HepG2 (cell line): ENCODE measurements at regions not wholly inside any gene's neighbourhood (a gene's known extent, or its start where the extent isn't known, plus 50 kb on each side); places are given as distances from the start of the nearest gene placed in this dataset.

Source experiments
- ATAC-seq: fragments of 200-7000 bp; cut with Tn5 transposase; 3 replicates; pipeline ENCODE4 v1.9.1; 2020; ENCODE audit warnings: mild to moderate bottlenecking, moderate library complexity
- BruUV-seq: library from RNA; stranded (reverse); fragments of 400-500 nt; replicated peaks from 2 replicates; lab custom pipeline; 2021; lab: Mats Ljungman, UMichigan
- CTCF ChIA-PET: fragments of 300-600 bp; formaldehyde crosslinking; extraction: SDS; loops from one replicate; lab custom pipeline; 2021; ENCODE audit warnings: low total read pairs, inconsistent platforms, low intra/inter-chr PET ratio; lab: Yijun Ruan, JAX
- POLR2A ChIA-PET: fragments of 350-600 bp; sonication (Branson Sonifier 250); formaldehyde crosslinking; loops from one replicate; lab custom pipeline; 2020; ENCODE audit warnings: antibody characterized with exemption, inconsistent platforms; lab: Yijun Ruan, JAX
- DNase-seq: peaks from one replicate; pipeline ENCODE4 v3.0.0-alpha.2; 2015; ENCODE audit warnings: low spot score
- FAIRE-seq: peaks from 3 replicates; lab custom pipeline; 2011; peaks lifted over from hg19 to GRCh38; lab: Jason Lieb, UNC
- H2AFZ ChIP-seq: one replicate; pipeline ENCODE4 v1.6.1; 2011; ENCODE audit warnings: low read length, inconsistent platforms
- H3K27ac ChIP-seq: fragments of 300-600 bp; 3 replicates; pipeline ENCODE4 v1.8.0; 2011; ENCODE audit warnings: mixed run types, mild to moderate bottlenecking, mixed read lengths, low read length, inconsistent platforms; ENCODE audit not compliant: insufficient read depth; ENCODE audit errors: extremely low read length
- H3K27me3 ChIP-seq, 2 experiments: fragments of 200-600 bp in 1 of 2; 2 replicates in 1 of 2; 3 replicates in 1 of 2; pipeline versions ENCODE4 v1.6.0 to v1.8.0; 2011; ENCODE audit warnings: low read length in 2 of 2, mild to moderate bottlenecking in 2 of 2, moderate library complexity in 2 of 2, inconsistent platforms in 1 of 2; ENCODE audit not compliant: insufficient read depth in 2 of 2, control insufficient read depth in 1 of 2
- H3K36me3 ChIP-seq, 2 experiments: fragments of 200-600 bp in 1 of 2; replicated peaks in 1 of 2; 2 replicates in 1 of 2; 3 replicates in 1 of 2; pipeline versions ENCODE4 v1.5.1 to v1.8.0; 2011; ENCODE audit warnings: low read length in 2 of 2, inconsistent platforms in 1 of 2; ENCODE audit not compliant: insufficient read depth in 2 of 2, control insufficient read depth in 1 of 2
- H3K4me1 ChIP-seq: 2 replicates; pipeline ENCODE4 v1.5.1; 2012; ENCODE audit warnings: low read length, inconsistent platforms; ENCODE audit not compliant: insufficient read depth
- H3K4me2 ChIP-seq: 2 replicates; pipeline ENCODE4 v1.6.0; 2011; ENCODE audit warnings: low read depth, low read length, inconsistent platforms
- H3K4me3 ChIP-seq, 3 experiments: fragments of 200-600 bp in 1 of 3; sonication (generic), shearing (Covaris generic) in 1 of 3; replicated peaks in 1 of 3; 2 replicates each; pipeline ENCODE4 v1.5.1; 2011 to 2016; ENCODE audit warnings: low read length in 3 of 3, inconsistent platforms in 2 of 3, low read depth in 2 of 3, mild to moderate bottlenecking in 2 of 3, control low read depth in 1 of 3, mixed read lengths in 1 of 3; ENCODE audit not compliant: insufficient read depth in 1 of 3
- H3K79me2 ChIP-seq: one replicate; pipeline ENCODE4 v1.6.1; 2011; ENCODE audit warnings: low read length, inconsistent platforms; ENCODE audit not compliant: insufficient read depth
- H3K9ac ChIP-seq: 2 replicates; pipeline ENCODE4 v1.6.0; 2011; ENCODE audit warnings: mild to moderate bottlenecking, low read depth, low read length, inconsistent platforms; ENCODE audit not compliant: insufficient read depth
- H3K9me3 ChIP-seq: 2 replicates; pipeline ENCODE4 v1.5.1; 2012; ENCODE audit warnings: mild to moderate bottlenecking, low read length
- H4K20me1 ChIP-seq: 2 replicates; pipeline ENCODE4 v1.6.0; 2011; ENCODE audit warnings: inconsistent platforms, mild to moderate bottlenecking, low read length, moderate library complexity; ENCODE audit not compliant: insufficient read depth
- ARID3A ChIP-seq: IDR thresholded peaks from 2 replicates; pipeline ENCODE4 v1.6.1; 2012; ENCODE audit warnings: low read depth, low read length, improper control_type of control experiment
- CCDC6 ChIP-seq: sonication (generic); formaldehyde crosslinking; IDR thresholded peaks from 2 replicates; pipeline ENCODE4 v1.8.1; 2022; ENCODE audit warnings: mild to moderate bottlenecking, missing genetic modification reagents, moderate library complexity
- FUBP1 ChIP-seq: sonication (generic); formaldehyde crosslinking; IDR thresholded peaks from 2 replicates; pipeline ENCODE4 v1.5.1; 2020; ENCODE audit warnings: missing genetic modification reagents, mild to moderate bottlenecking, borderline replicate concordance
- IRF2 ChIP-seq: IDR thresholded peaks from 2 replicates; pipeline ENCODE4 v1.6.1; 2018; ENCODE audit warnings: missing genetic modification reagents, missing compliant biosample characterization
- POGZ ChIP-seq: sonication (generic); formaldehyde crosslinking; IDR thresholded peaks from 2 replicates; pipeline ENCODE4 v1.4.0; 2020; ENCODE audit warnings: mild to moderate bottlenecking, missing genetic modification reagents
- ZFX ChIP-seq: sonication (generic); formaldehyde crosslinking; IDR thresholded peaks from 2 replicates; pipeline ENCODE4 v1.4.0; 2020; ENCODE audit warnings: mild to moderate bottlenecking, low read depth, missing genetic modification reagents, moderate library complexity
- WGBS: methylation state at CpG from one replicate; pipeline ENCODE4 v1.1.6; 2017; ENCODE audit warnings: low lambda C conversion rate; 5-methylcytosine and 5-hydroxymethylcytosine counted together
- in situ Hi-C: cut with HindIII; loops from 2 replicates; pipeline ENCODE4 v1.10.0; 2017; ENCODE audit warnings: low pct_unique_long_range_greater_than_20kb; ENCODE audit not compliant: extremely low pct_ligation_motif_present
- intact Hi-C: fragments of 100-400 bp; cut with micrococcal nuclease; formaldehyde crosslinking; loops from one replicate; pipeline ENCODE4 v1.10.0; 2022; ENCODE audit not compliant: unreplicated experiment

- TF ChIP-seq ZFX (CRISPR knock-in tag) = 0 out of 2 replicates have a peak, but pooled peaks have one; percentile 0
- no peak for TF ChIP-seq IRF2 (CRISPR knock-in tag)
- TF ChIP-seq CCDC6 = no peak
- TF ChIP-seq POGZ = no peak
- no peak for TF ChIP-seq FUBP1 (CRISPR knock-in tag)
- TF ChIP-seq ARID3A = no peak
- Histone ChIP-seq H4K20me1 (no peaks in the 10 kb centered on the region), H3K36me3 (no peaks in the 10 kb centered on the region), H2AFZ (no peak overlapping the region), H3K79me2 (no peaks in the 10 kb centered on the region), H3K27ac (no peak overlapping the region), H3K4me3 (no peak overlapping the region), H3K9ac (no peak overlapping the region), H3K27me3 (no peaks in the 10 kb centered on the region), H3K4me2 (no peak overlapping the region), H3K4me1 (peaks cover 55% of the 10 kb centered on the region), H3K9me3 (peaks cover 12% of the 10 kb centered on the region)
- POLR2A ChIA-PET = interaction anchor here (1.7 kb wide), 1 partner anchor 74 kb away, joined by 4 read pairs; the partner anchor contains the start of gene NKD1
- WGBS = 94% methylated on average over 2 of the region's 2 CpGs
- BruUV-seq = no TSS peak
- CTCF ChIA-PET = no interaction called here
- FAIRE-seq (no peak), ATAC-seq (no peak), DNase-seq (no peak)
- in situ Hi-C loops = no loop called here
- intact Hi-C loops = no loop called here
These were observed 74.1 kb upstream of the NKD1 start for GRCh38 chr16:50474138-50474537.
